Neutrophil (primary cell): ENCODE measurements at regions not wholly inside any gene's neighbourhood (a gene's known extent, or its start where the extent isn't known, plus 50 kb on each side); places are given as distances from the start of the nearest gene placed in this dataset.

Experiments used
- H3K27ac ChIP-seq: fragments of 200-600 bp; sonication (generic); 2 replicates; pipeline ENCODE4 v1.5.1; 2016; ENCODE audit warnings: mild to moderate bottlenecking, moderate library complexity
- H3K27me3 ChIP-seq: fragments of 200-600 bp; sonication (generic); 2 replicates; pipeline ENCODE4 v1.6.0; 2016; ENCODE audit warnings: mild to moderate bottlenecking
- H3K36me3 ChIP-seq: fragments of 200-600 bp; sonication (generic); 2 replicates; pipeline ENCODE4 v1.5.1; 2017
- H3K4me1 ChIP-seq, 2 experiments: fragments of 200-600 bp in 1 of 2; sonication (generic) in 1 of 2; 1 replicate in 1 of 2; 2 replicates in 1 of 2; pipeline versions ENCODE4 v1.5.1 to v1.6.1; 2013 to 2016; ENCODE audit warnings: low read depth in 1 of 2, low read length in 1 of 2, mild to moderate bottlenecking in 1 of 2, moderate library complexity in 1 of 2; ENCODE audit not compliant: control insufficient read depth in 1 of 2, insufficient read depth in 1 of 2
- H3K4me3 ChIP-seq, 2 experiments: fragments of 200-600 bp in 1 of 2; sonication (generic) in 1 of 2; 1 replicate in 1 of 2; 2 replicates in 1 of 2; pipeline ENCODE4 v1.5.1; 2013 to 2016; ENCODE audit warnings: low read depth in 1 of 2, low read length in 1 of 2, mild to moderate bottlenecking in 1 of 2, moderate library complexity in 1 of 2
- H3K9me3 ChIP-seq: fragments of 200-600 bp; sonication (generic); 2 replicates; pipeline ENCODE4 v1.5.1; 2016
- TF ChIP-seq, protein P1 (sequence below): fragments of 200-600 bp; sonication (generic); IDR thresholded peaks from 2 replicates; pipeline ENCODE4 v1.5.1; 2016; ENCODE audit warnings: antibody characterized with exemption

DNA sequence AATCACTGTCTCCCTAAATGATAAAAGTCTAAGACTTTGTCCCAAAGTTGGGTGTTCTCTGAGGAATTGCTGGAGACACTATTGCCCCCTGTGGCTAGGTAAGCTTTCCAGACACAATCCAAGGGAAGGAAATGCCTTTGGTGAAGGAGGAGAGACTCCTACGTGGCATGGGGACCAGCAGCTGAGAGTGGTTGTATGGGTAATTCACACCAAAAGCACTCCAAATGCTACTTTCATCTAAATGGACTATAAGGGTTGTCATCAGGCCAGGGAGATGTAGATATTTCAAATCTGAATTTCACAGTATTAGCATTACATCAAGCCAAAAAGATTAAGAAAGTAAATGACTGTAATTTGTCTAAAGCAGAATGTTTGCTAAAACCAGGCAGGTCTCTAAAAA is 400.8 kb upstream of the THBS1 start:
- Histone ChIP-seq H3K9me3 (no peaks in the 10 kb centered on the region), H3K27me3 (peaks cover 23% of the 10 kb centered on the region), H3K4me1 (no peaks in the 10 kb centered on the region), H3K4me3 (no peak overlapping the region), H3K27ac (no peak overlapping the region), H3K36me3 (no peaks in the 10 kb centered on the region)
- TF ChIP-seq, protein P1, sequence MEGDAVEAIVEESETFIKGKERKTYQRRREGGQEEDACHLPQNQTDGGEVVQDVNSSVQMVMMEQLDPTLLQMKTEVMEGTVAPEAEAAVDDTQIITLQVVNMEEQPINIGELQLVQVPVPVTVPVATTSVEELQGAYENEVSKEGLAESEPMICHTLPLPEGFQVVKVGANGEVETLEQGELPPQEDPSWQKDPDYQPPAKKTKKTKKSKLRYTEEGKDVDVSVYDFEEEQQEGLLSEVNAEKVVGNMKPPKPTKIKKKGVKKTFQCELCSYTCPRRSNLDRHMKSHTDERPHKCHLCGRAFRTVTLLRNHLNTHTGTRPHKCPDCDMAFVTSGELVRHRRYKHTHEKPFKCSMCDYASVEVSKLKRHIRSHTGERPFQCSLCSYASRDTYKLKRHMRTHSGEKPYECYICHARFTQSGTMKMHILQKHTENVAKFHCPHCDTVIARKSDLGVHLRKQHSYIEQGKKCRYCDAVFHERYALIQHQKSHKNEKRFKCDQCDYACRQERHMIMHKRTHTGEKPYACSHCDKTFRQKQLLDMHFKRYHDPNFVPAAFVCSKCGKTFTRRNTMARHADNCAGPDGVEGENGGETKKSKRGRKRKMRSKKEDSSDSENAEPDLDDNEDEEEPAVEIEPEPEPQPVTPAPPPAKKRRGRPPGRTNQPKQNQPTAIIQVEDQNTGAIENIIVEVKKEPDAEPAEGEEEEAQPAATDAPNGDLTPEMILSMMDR, result no peak

DNA sequence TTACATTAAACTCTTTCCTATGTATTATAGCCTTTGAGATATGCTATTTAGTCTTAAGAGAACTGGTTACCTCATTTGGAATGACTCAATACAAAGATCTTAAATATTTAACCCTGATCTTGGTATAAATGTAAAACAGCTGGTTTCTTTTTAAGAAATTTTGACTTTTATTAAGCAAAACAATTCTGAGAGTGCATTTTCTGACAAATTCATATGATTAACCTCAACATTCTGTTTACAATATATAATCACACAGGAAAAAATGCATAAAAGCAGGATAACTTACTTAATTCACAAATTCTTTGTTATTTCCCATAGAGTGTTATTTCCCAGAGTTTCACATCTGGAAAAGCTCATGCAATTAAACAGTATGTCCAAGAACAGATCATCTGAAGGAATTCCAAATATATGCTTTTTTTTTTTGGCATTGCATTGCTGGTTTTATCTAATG is 400.4 kb upstream of the THBS1 start:
- TF ChIP-seq, protein P1, result no peak
- H3K27ac ChIP-seq, result no peak overlapping the region
- H3K27me3 ChIP-seq, result peaks cover 23% of the 10 kb centered on the region
- H3K9me3 ChIP-seq, result no peaks in the 10 kb centered on the region
- H3K36me3 ChIP-seq, result no peaks in the 10 kb centered on the region
- no peaks in the 10 kb centered on the region for H3K4me1 ChIP-seq
- no peak overlapping the region for H3K4me3 ChIP-seq

DNA sequence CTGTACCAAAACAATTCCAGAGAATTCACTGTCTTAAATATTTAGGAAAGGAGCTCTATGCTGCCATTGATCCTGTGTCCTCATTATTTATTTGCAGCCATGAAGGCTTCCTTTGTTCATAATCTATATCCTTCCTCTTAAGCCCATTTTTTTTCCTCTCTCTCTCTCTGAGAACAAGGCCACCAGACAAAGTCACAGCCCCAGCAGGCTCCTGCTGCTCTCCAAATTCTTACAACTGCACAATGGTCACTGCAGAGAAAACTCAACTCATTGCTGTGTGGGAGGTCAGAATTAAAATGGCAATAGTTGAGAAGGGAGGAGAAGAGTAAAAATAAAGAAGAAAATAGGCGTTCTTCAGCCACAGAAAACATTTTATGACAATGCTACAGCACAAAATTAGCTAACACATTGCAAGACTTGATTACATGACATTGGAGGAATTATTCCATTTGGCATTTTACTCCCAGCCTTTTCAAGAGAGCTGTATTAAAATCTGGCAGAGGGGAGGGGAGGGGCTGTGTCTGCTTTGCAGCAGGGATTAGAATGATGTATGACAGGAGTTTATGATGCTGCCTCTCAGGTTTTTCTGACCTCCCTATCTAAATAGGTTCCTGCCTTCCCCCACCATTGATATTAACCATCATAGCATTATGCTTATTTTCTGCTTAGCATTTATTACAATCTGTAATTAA is 399.7 kb upstream of the THBS1 start:
- H3K9me3 ChIP-seq, result no peaks in the 10 kb centered on the region
- TF ChIP-seq, protein P1, result no peak
- H3K4me3 ChIP-seq, result no peak overlapping the region
- H3K27ac ChIP-seq, result no peak overlapping the region
- no peaks in the 10 kb centered on the region for H3K4me1 ChIP-seq
- H3K27me3 ChIP-seq, result peaks cover 23% of the 10 kb centered on the region
- no peaks in the 10 kb centered on the region for H3K36me3 ChIP-seq

DNA sequence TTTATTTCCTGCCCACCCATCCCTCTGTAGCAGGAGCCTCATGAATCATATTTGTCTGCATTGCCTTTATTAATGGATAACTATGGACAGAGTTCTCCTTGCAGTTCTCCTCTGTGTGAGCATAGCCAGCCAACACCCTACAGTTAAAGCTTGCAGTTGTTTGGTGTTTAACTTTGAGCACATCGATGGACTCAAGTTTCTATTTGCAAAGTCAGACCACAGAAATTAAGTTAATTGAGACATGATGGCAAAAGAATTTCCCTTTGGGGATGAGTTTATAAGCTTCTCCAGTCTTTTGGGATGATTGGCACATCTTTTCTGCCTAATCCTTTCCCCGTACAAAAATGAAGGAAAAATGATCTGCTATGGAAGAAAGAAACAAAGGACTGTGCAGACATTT is 398.9 kb upstream of the THBS1 start:
- Histone ChIP-seq H3K9me3 (no peaks in the 10 kb centered on the region), H3K36me3 (no peaks in the 10 kb centered on the region), H3K4me1 (no peaks in the 10 kb centered on the region), H3K27me3 (peaks cover 28% of the 10 kb centered on the region), H3K4me3 (no peak overlapping the region), H3K27ac (no peak overlapping the region)
- TF ChIP-seq, protein P1, result no peak

DNA sequence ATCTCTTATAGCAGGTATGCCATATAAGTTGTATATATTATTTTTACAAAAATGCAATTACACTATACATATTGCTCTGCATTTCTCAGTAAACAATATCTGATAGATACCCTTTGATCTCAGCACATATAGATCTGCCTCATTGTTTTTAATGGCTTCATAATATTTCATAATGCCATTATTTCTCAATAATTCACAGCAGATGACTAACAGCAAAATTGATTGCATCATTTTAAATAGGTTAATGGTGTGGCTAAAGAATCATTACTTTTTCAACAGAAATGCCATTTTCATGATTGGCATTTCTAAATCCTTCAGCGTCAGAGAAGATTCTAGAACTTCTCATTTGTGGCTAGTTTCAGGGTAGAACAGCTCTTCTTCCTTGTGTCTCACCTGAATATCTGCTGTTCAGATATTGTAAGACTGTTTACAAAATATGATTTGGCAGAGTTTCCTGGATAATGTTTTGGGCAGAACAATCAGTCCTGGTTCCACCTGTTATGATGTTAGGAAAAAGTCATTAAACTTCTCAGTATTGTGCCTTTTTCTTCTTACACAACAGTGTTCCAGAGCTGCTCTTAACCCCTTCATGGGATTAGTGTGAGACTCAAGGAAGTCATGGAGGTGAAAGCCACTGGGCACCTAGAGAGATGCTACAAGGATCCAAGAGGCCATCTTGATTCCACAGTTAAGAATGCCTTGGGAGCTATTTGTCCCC is 397.6 kb upstream of the THBS1 start:
- no peak overlapping the region for H3K4me3 ChIP-seq
- peaks cover 28% of the 10 kb centered on the region for H3K27me3 ChIP-seq
- H3K36me3 ChIP-seq, result no peaks in the 10 kb centered on the region
- no peaks in the 10 kb centered on the region for H3K9me3 ChIP-seq
- TF ChIP-seq, protein P1, result no peak
- H3K4me1 ChIP-seq, result no peaks in the 10 kb centered on the region
- H3K27ac ChIP-seq, result no peak overlapping the region
